Gastrocnemius medialis (tissue), 4 donors: ENCODE measurements at regions not wholly inside any gene's neighbourhood (a gene's known extent, or its start where the extent isn't known, plus 50 kb on each side); places are given as distances from the start of the nearest gene placed in this dataset.

Experiments
- ATAC-seq, 2 donors: fragments of 150-250 bp; one replicate each; pipeline ENCODE4 v1.9.1; 2016
- DNase-seq, 2 donors: peaks; one replicate each; pipeline ENCODE4 v3.0.0-alpha.2; 2019
- H3K27ac ChIP-seq, 4 donors: fragments of 200-600 bp; sonication (generic); 1 replicate in 1 of 4; 2 replicates in 3 of 4; pipeline ENCODE4 v1.5.1; 2016 to 2018; ENCODE audit warnings: mild to moderate bottlenecking in 2 of 4, moderate library complexity in 1 of 4
- H3K27me3 ChIP-seq, 3 donors: fragments of 200-600 bp; sonication (generic) in 2 of 3; 1 replicate in 1 of 3; 2 replicates in 2 of 3; pipeline versions ENCODE4 v1.5.1 to v1.6.0; 2016 to 2019; ENCODE audit warnings: mild to moderate bottlenecking in 1 of 3, moderate library complexity in 1 of 3
- H3K36me3 ChIP-seq, 2 donors: fragments of 200-600 bp; sonication (generic) in 1 of 2; one replicate each; pipeline ENCODE4 v1.5.1; 2017 to 2018
- H3K4me1 ChIP-seq, 2 donors: fragments of 200-600 bp; sonication (generic) in 1 of 2; one replicate each; pipeline ENCODE4 v1.5.1; 2016 to 2017; ENCODE audit warnings: mild to moderate bottlenecking in 2 of 2
- H3K4me3 ChIP-seq, 4 donors: fragments of 200-600 bp; sonication (generic) in 3 of 4; 1 replicate in 1 of 4; 2 replicates in 3 of 4; pipeline ENCODE4 v1.5.1; 2016 to 2019; ENCODE audit warnings: mild to moderate bottlenecking in 2 of 4
- H3K9me3 ChIP-seq, 3 donors: fragments of 200-600 bp; sonication (generic) in 2 of 3; 1 replicate in 1 of 3; 2 replicates in 2 of 3; pipeline ENCODE4 v1.5.1; 2016 to 2019
- POLR2A ChIP-seq, 2 donors: fragments of 450-650 bp; IDR thresholded peaks; one replicate each; pipeline ENCODE4 v1.6.1; 2017; ENCODE audit warnings: antibody characterized with exemption in 2 of 2, mild to moderate bottlenecking in 2 of 2, moderate library complexity in 2 of 2
- in situ Hi-C, 4 donors: fragments of 200-750 bp; cut with MboI; loops; one replicate each; pipeline versions ENCODE4 v1.15.0 to v1.8.0; 2017; ENCODE audit warnings: low sequenced_read_pairs in 4 of 4
- intact Hi-C: fragments of 100-400 bp; cut with DNase I; formaldehyde crosslinking; loops from one replicate; pipeline ENCODE4 v1.15.1; 2023; ENCODE audit warnings: low total_unique reads
- TF ChIP-seq, protein P1 (sequence below), 5 experiments: fragments of 450-650 bp in 3 of 5; fragments of 200-600 bp in 2 of 5; sonication (generic) in 2 of 5; IDR thresholded peaks in 4 of 5; conservative IDR thresholded peaks in 1 of 5; 1 replicate in 4 of 5; 2 replicates in 1 of 5; pipeline ENCODE4 v1.5.1; 2016 to 2019; ENCODE audit warnings: antibody characterized with exemption in 5 of 5, mild to moderate bottlenecking in 3 of 5, moderate library complexity in 3 of 5

- DNase-seq, result no peak
- in situ Hi-C loops (no loop called here), intact Hi-C loops (no loop called here)
- Histone ChIP-seq H3K27ac (no peak overlapping the region), H3K4me1 (no peaks in the 10 kb centered on the region), H3K9me3 (no peaks in the 10 kb centered on the region), H3K27me3 (no peaks in the 10 kb centered on the region), H3K36me3 (no peaks in the 10 kb centered on the region), H3K4me3 (no peak overlapping the region)
- ATAC-seq, result no peak
- TF ChIP-seq, protein P1, sequence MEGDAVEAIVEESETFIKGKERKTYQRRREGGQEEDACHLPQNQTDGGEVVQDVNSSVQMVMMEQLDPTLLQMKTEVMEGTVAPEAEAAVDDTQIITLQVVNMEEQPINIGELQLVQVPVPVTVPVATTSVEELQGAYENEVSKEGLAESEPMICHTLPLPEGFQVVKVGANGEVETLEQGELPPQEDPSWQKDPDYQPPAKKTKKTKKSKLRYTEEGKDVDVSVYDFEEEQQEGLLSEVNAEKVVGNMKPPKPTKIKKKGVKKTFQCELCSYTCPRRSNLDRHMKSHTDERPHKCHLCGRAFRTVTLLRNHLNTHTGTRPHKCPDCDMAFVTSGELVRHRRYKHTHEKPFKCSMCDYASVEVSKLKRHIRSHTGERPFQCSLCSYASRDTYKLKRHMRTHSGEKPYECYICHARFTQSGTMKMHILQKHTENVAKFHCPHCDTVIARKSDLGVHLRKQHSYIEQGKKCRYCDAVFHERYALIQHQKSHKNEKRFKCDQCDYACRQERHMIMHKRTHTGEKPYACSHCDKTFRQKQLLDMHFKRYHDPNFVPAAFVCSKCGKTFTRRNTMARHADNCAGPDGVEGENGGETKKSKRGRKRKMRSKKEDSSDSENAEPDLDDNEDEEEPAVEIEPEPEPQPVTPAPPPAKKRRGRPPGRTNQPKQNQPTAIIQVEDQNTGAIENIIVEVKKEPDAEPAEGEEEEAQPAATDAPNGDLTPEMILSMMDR (IDR thresholded peaks at IDR 0.05 in 4 of 5, conservative IDR thresholded peaks at IDR 0.05 in 1 of 5), result no peak
- no peak for TF ChIP-seq POLR2A (IDR thresholded peaks at IDR 0.05)
Measured at GRCh38 chr12:86496595-86496994, 240.4 kb upstream of the MGAT4C start.

DNA sequence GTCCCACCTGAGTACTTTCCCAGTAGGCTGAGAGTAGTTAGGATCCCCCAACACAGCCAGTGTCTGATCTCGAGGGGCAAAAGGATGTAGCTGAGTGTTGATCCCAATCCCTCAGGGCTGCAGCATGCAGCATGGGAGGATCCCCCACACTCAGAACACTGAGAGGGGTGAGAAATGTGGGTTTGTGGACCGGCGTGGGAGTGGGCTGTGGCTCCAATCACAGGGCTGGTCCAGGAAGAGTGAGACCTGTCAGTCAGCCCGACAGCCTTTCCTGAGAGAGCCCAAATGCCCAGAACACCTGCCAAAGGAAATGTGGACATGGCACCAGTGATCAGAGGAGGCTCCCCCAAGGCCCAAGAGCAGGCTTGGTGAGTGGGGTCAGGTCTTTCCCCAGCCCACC, 228.3 kb upstream of the MGAT4C start:
- Histone ChIP-seq H3K9me3 (no peaks in the 10 kb centered on the region), H3K36me3 (no peaks in the 10 kb centered on the region), H3K27me3 (no peaks in the 10 kb centered on the region), H3K4me1 (no peaks in the 10 kb centered on the region), H3K4me3 (no peak overlapping the region), H3K27ac (no peak overlapping the region)
- ATAC-seq (no peak), DNase-seq (no peak)
- intact Hi-C loops (no loop called here), in situ Hi-C loops (no loop called here)
- TF ChIP-seq POLR2A (IDR thresholded peaks at IDR 0.05), result no peak
- TF ChIP-seq, protein P1 (IDR thresholded peaks at IDR 0.05 in 4 of 5, conservative IDR thresholded peaks at IDR 0.05 in 1 of 5), result no peak

GRCh38 chr12:86473231-86473630, 217.0 kb upstream of the MGAT4C start:
- no peak for ATAC-seq
- H3K36me3 ChIP-seq, result no peaks in the 10 kb centered on the region
- H3K4me1 ChIP-seq, result no peaks in the 10 kb centered on the region

GRCh38 chr12:86456776-86457175, 200.6 kb upstream of the MGAT4C start:
- Histone ChIP-seq H3K4me3 (no peak overlapping the region), H3K27ac (no peak overlapping the region), H3K36me3 (no peaks in the 10 kb centered on the region), H3K9me3 (no peaks in the 10 kb centered on the region), H3K4me1 (no peaks in the 10 kb centered on the region), H3K27me3 (no peaks in the 10 kb centered on the region)
- in situ Hi-C loops (no loop called here), intact Hi-C loops (no loop called here)
- TF ChIP-seq POLR2A (IDR thresholded peaks at IDR 0.05), result no peak
- TF ChIP-seq, protein P1 (IDR thresholded peaks at IDR 0.05 in 4 of 5, conservative IDR thresholded peaks at IDR 0.05 in 1 of 5), result no peak
- DNase-seq (no peak), ATAC-seq (no peak)

More at GRCh38 chr12:86473231-86473630, 217.0 kb upstream of the MGAT4C start:
- DNase-seq, result no peak
- no peak overlapping the region for H3K4me3 ChIP-seq
- intact Hi-C loops (no loop called here), in situ Hi-C loops (no loop called here)
- no peak for TF ChIP-seq POLR2A (IDR thresholded peaks at IDR 0.05)
- TF ChIP-seq, protein P1 (IDR thresholded peaks at IDR 0.05 in 4 of 5, conservative IDR thresholded peaks at IDR 0.05 in 1 of 5), result no peak
- H3K27ac ChIP-seq, result no peak overlapping the region
- H3K27me3 ChIP-seq, result no peaks in the 10 kb centered on the region
- H3K9me3 ChIP-seq, result no peaks in the 10 kb centered on the region

- intact Hi-C loops, result no loop called here
- ATAC-seq, result no peak
Measured at GRCh38 chr12:86456241-86456640, 200.1 kb upstream of the MGAT4C start.

More at GRCh38 chr12:86456241-86456640, 200.1 kb upstream of the MGAT4C start:
- Histone ChIP-seq H3K4me1 (no peaks in the 10 kb centered on the region), H3K36me3 (no peaks in the 10 kb centered on the region), H3K9me3 (no peaks in the 10 kb centered on the region), H3K27ac (no peak overlapping the region), H3K27me3 (no peaks in the 10 kb centered on the region), H3K4me3 (no peak overlapping the region)
- DNase-seq, result no peak
- in situ Hi-C loops, result no loop called here
- TF ChIP-seq, protein P1 (IDR thresholded peaks at IDR 0.05 in 4 of 5, conservative IDR thresholded peaks at IDR 0.05 in 1 of 5), result no peak
- no peak for TF ChIP-seq POLR2A (IDR thresholded peaks at IDR 0.05)
